SK-N-SH (cell line): ENCODE measurements at regions not wholly inside any gene's neighbourhood (a gene's known extent, or its start where the extent isn't known, plus 50 kb on each side); places are given as distances from the start of the nearest gene placed in this dataset.

ENCODE experiments used
- CTCF ChIA-PET: fragments of 300-600, 350-600 bp; formaldehyde crosslinking; extraction: SDS; loops from one replicate; lab custom pipeline; 2021; lab: Yijun Ruan, JAX
- POLR2A ChIA-PET: fragments of 350-600 bp; sonication (Branson Sonifier 250); formaldehyde crosslinking; extraction: SDS; loops from one replicate; lab custom pipeline; 2020; ENCODE audit warnings: antibody characterized with exemption, inconsistent platforms; lab: Yijun Ruan, JAX
- DNase-seq: peaks from one replicate; pipeline ENCODE4 v3.0.0; 2012
- H2AFZ ChIP-seq: fragments of 200-600 bp; sonication (generic); 2 replicates; pipeline ENCODE4 v1.8.1; 2016; ENCODE audit warnings: antibody characterized with exemption, mild to moderate bottlenecking, low read depth
- H3F3A ChIP-seq: fragments of 200-600 bp; sonication (generic); replicated peaks from 2 replicates; pipeline ENCODE3; 2016; ENCODE audit warnings: antibody characterized with exemption, mild to moderate bottlenecking; ENCODE audit not compliant: insufficient read depth
- H3K27ac ChIP-seq, 2 experiments: fragments of 200-500 bp in 1 of 2; fragments of 200-600 bp in 1 of 2; sonication (Bioruptor generic) in 1 of 2; sonication (generic), shearing (Covaris generic) in 1 of 2; 2 replicates each; pipeline versions ENCODE4 v1.5.1 to v1.6.1; 2014 to 2016; ENCODE audit warnings: low read depth in 2 of 2, inconsistent platforms in 1 of 2, low read length in 1 of 2, mild to moderate bottlenecking in 1 of 2, mixed read lengths in 1 of 2
- H3K27me3 ChIP-seq: fragments of 200-600 bp; sonication (generic), shearing (Covaris generic); 2 replicates; pipeline ENCODE4 v1.6.1; 2016; ENCODE audit warnings: mixed run types; ENCODE audit not compliant: insufficient read depth
- H3K36me3 ChIP-seq, 2 experiments: fragments of 200-500 bp in 1 of 2; fragments of 200-600 bp in 1 of 2; sonication (Bioruptor generic) in 1 of 2; sonication (generic) in 1 of 2; replicated peaks in 1 of 2; 2 replicates each; pipeline versions ENCODE3 to v1.5.1; 2014 to 2016; ENCODE audit warnings: low read length in 1 of 2, mild to moderate bottlenecking in 1 of 2; ENCODE audit not compliant: insufficient read depth in 2 of 2, control insufficient read depth in 1 of 2
- H3K4me1 ChIP-seq, 2 experiments: fragments of 200-500 bp in 1 of 2; fragments of 200-600 bp in 1 of 2; sonication (Bioruptor generic) in 1 of 2; sonication (generic), shearing (Covaris generic) in 1 of 2; 2 replicates each; pipeline versions ENCODE4 v1.5.1 to v1.6.1; 2014 to 2016; ENCODE audit warnings: low read depth in 1 of 2, low read length in 1 of 2, mixed run types in 1 of 2; ENCODE audit not compliant: insufficient read depth in 2 of 2, control insufficient read depth in 1 of 2
- H3K4me2 ChIP-seq: fragments of 200-600 bp; sonication (generic), shearing (Covaris generic); 2 replicates; pipeline ENCODE4 v1.6.1; 2017; ENCODE audit warnings: mixed run types
- H3K4me3 ChIP-seq, 2 experiments: fragments of 200-500 bp in 1 of 2; fragments of 200-600 bp in 1 of 2; sonication (Bioruptor generic) in 1 of 2; sonication (generic), shearing (Covaris generic) in 1 of 2; 2 replicates each; pipeline versions ENCODE4 v1.5.1 to v1.8.1; 2014 to 2016; ENCODE audit warnings: low read depth in 2 of 2, inconsistent platforms in 1 of 2, low read length in 1 of 2, mild to moderate bottlenecking in 1 of 2, mixed read lengths in 1 of 2, moderate library complexity in 1 of 2
- H3K79me2 ChIP-seq: fragments of 200-600 bp; sonication (generic); 2 replicates; pipeline ENCODE4 v1.8.1; 2017; ENCODE audit warnings: mild to moderate bottlenecking; ENCODE audit not compliant: insufficient read depth
- H3K9ac ChIP-seq: fragments of 200-600 bp; sonication (generic); 2 replicates; pipeline ENCODE4 v1.6.1; 2017; ENCODE audit warnings: mixed run types
- H3K9me2 ChIP-seq: fragments of 200-600 bp; sonication (generic); 2 replicates; pipeline ENCODE4 v1.6.1; 2017; ENCODE audit warnings: mixed run types
- H3K9me3 ChIP-seq: fragments of 200-600 bp; sonication (generic); 2 replicates; pipeline ENCODE4 v1.6.1; 2017; ENCODE audit warnings: mixed run types, mild to moderate bottlenecking, moderate library complexity
- H4K20me1 ChIP-seq: fragments of 200-600 bp; sonication (generic); 2 replicates; pipeline ENCODE4 v1.6.1; 2017; ENCODE audit warnings: mild to moderate bottlenecking, mixed run types; ENCODE audit not compliant: insufficient read depth
- CTCF ChIP-seq: fragments of 200-600 bp; sonication (generic); IDR thresholded peaks from 2 replicates; pipeline ENCODE4 v1.6.1; 2017; ENCODE audit warnings: antibody characterized with exemption, mild to moderate bottlenecking, moderate library complexity
- ELF1 ChIP-seq: IDR thresholded peaks from 2 replicates; pipeline ENCODE4 v1.4.0; 2012
- GATA2 ChIP-seq: sonication (generic); formaldehyde crosslinking; IDR thresholded peaks from 2 replicates; pipeline ENCODE4 v1.5.0; 2020; ENCODE audit warnings: mild to moderate bottlenecking, missing genetic modification reagents
- MEF2A ChIP-seq: IDR thresholded peaks from 2 replicates; pipeline ENCODE4 v1.4.0; 2012; ENCODE audit warnings: low read depth, borderline replicate concordance
- MXI1 ChIP-seq: IDR thresholded peaks from 2 replicates; pipeline ENCODE4 v1.6.1; 2012; ENCODE audit warnings: mild to moderate bottlenecking, low read depth, low read length, improper control_type of control experiment
- PBX3 ChIP-seq: IDR thresholded peaks from 2 replicates; pipeline ENCODE4; 2012
- POLR2AphosphoS5 ChIP-seq: IDR thresholded peaks from 2 replicates; pipeline ENCODE4 v1.6.1; 2012; ENCODE audit warnings: low read depth, low read length
- RAD21 ChIP-seq: IDR thresholded peaks from 2 replicates; pipeline ENCODE4 v1.6.1; 2012; ENCODE audit warnings: mild to moderate bottlenecking, low read length
- REST ChIP-seq: IDR thresholded peaks from 2 replicates; pipeline ENCODE4 v1.6.1; 2012; ENCODE audit warnings: mild to moderate bottlenecking, low read depth, low read length, moderate library complexity
- RFX5 ChIP-seq: IDR thresholded peaks from 2 replicates; pipeline ENCODE4 v1.6.1; 2012; ENCODE audit warnings: mild to moderate bottlenecking, improper control_type of control experiment, low read length
- USF2 ChIP-seq: fragments of 150-350 bp; IDR thresholded peaks from 2 replicates; pipeline ENCODE4 v1.6.1; 2017; ENCODE audit warnings: antibody characterized with exemption, low read length, low read depth, borderline replicate concordance
- YY1 ChIP-seq: IDR thresholded peaks from 2 replicates; pipeline ENCODE4 v1.4.0; 2012; ENCODE audit warnings: low read depth, mild to moderate bottlenecking
- WGBS: methylation state at CpG from one replicate; pipeline ENCODE4 v1.1.6; 2017; ENCODE audit warnings: low lambda C conversion rate; 5-methylcytosine and 5-hydroxymethylcytosine counted together

GRCh38 chr6:144437105-144437504 is 152.0 kb downstream of the UTRN start:
- Histone ChIP-seq H3K4me3 (no peak overlapping the region), H3K79me2 (no peaks in the 10 kb centered on the region), H3K9me2 (no peaks in the 10 kb centered on the region), H2AFZ (no peak overlapping the region), H3K4me2 (no peak overlapping the region), H3K9me3 (no peaks in the 10 kb centered on the region), H3F3A (peaks cover 10% of the 10 kb centered on the region), H3K4me1 (no peaks in the 10 kb centered on the region), H3K36me3 (peaks cover 10 to 21% of the 10 kb centered on the region in 2 experiments), H4K20me1 (no peaks in the 10 kb centered on the region), H3K27me3 (no peaks in the 10 kb centered on the region), H3K27ac (no peak overlapping the region), H3K9ac (no peak overlapping the region)
- ChIA-PET CTCF (no interaction called here), POLR2A (no interaction called here)
- 69% methylated on average over 4 of the region's 4 CpGs for WGBS
- no peak for DNase-seq
- TF ChIP-seq POLR2AphosphoS5 (no peak), GATA2 (CRISPR knock-in tag) (no peak), USF2 (no peak), RFX5 (no peak), MEF2A (no peak), YY1 (no peak), ELF1 (no peak), CTCF (no peak), PBX3 (no peak), REST (no peak), RAD21 (no peak), MXI1 (no peak)
